ENCODE measurements at regions not wholly inside any gene's neighbourhood (a gene's known extent, or its start where the extent isn't known, plus 50 kb on each side); places are given as distances from the start of the nearest gene placed in this dataset.

- DNase-seq, result no peak
Observed at GRCh38 chr2:147709655-147710054, 135.2 kb upstream of the ACVR2A start.

- DNase-seq, result no peak
Observed at GRCh38 chr2:147703171-147703570, 141.7 kb upstream of the ACVR2A start.

GRCh38 chr2:147698166-147698565, 146.7 kb upstream of the ACVR2A start:
- no peak for DNase-seq

- DNase-seq, result no peak
Observed at GRCh38 chr2:147696426-147696825, 148.4 kb upstream of the ACVR2A start.

DNA sequence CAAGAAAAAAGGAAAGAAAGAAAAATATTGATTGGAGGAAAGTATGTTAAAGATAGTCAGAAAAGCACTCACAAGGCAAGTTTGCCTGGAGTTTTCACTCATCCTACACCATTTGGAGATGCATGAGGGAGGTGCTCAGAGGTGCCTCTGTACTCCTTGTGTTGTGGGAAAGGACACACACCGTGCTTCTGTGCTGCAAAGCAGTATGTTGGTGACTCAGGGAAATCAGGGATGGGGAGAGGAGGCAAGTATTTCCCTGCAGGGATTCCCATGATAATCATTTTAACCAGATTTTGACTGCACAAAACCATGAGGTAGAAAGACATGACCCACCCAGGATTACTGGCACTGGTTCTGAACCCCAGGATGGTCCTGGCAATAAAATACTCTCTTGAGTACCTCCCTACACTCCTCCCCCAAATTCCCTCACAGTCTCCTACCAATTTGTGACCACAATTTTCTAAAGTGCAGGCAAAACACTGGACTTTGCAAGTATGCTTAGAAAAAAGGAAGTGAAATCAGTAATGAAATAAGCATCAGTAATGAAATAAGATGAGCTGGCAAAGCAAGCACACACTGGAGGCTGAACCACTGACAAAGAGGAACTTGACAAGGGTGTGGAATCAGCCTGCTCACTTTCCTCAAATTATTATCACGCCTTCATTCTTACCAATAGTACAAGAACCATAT, 155.5 kb upstream of the ACVR2A start:
- no peak for DNase-seq

GRCh38 chr2:147688242-147688641, 156.6 kb upstream of the ACVR2A start:
- no peak for DNase-seq

GRCh38 chr2:147686365-147686764, 158.5 kb upstream of the ACVR2A start:
- no peak for DNase-seq

- no peak for DNase-seq
Observed at GRCh38 chr2:147684903-147685302, 159.9 kb upstream of the ACVR2A start.

GRCh38 chr2:147683380-147683779, 161.4 kb upstream of the ACVR2A start:
- no peak for DNase-seq

DNA sequence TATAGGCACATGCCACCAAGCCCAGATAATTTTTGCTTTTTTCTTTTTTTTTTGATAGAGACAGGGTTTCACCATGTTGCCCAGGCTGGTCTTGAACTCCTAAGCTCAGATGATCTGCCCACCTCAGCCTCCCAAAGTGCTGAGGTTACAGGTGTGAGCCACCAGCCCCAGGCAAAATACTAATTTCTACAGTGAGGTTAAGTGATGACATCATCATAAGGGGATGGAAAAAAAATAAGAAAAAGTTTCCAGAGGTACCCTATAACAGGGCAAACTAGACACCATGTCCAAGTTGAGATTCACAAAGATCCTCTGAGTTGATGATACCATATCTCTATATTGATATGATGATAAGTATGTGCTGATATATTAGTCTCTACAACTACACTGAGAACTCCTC, 163.7 kb upstream of the ACVR2A start:
- DNase-seq, result no peak

DNA sequence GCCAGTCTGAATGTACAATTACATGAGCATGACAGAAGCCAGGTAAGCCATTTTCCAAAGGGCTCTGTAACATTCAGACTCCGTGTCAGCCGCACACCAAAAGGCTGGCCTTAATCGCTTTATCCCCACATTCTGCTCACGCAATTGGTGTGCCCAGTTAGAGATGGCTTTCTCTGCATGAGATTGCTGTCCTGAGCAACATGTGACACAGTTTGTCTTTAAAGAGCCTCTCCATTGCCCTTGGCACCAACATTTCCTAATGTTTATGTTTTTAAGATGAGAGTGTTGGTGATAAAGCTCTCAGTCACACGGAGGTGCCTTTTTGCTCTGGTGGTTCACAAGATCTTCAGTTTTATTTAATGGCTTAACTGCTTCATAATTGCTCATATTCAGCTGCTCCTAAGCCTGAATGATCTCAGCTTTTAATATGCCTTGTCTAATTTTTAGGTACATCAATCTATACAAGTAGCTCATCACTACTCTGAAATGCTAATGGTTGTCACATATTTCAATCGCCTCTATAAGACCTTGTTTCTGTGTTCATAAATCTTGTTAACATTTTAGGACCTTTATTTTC, 164.8 kb upstream of the ACVR2A start:
- peak; percentile 72 for DNase-seq

DNA sequence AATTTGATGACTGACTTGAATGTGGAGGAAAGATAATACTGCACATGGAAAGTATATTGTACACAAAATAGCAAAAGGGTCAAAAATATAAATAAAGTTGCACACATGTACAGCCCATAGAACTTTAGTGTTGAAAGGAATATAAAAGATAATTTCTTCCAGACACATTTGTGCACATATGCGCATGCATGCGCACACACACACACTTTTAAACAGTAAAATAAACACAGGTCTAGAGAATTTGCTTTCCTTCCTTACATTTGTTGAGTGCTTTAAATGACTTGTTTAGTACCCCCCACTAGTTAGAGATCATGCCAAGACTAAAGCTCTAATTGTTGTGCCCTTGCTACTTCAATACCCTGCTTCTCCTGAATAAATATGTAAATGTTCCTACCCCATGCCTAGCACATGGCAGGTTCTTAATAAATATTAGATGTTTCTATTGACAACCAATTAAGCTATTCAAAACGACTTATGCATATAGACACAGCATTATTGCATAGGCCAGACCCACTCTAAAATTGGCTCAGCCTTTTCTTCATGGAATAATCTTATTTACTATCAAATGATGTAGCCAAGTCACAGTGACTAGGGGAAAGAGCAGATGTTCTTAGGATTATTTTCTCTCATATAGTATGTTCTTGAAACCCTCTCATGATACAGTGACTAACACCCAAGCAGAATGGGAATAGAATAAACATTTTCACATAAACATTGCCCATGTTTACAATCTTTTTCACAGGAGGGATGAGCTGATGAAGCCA, 165.5 kb upstream of the ACVR2A start:
- DNase-seq, result peak; percentile 80

GRCh38 chr2:147665105-147665504, 179.7 kb upstream of the ACVR2A start:
- no peak for DNase-seq

- no peak for DNase-seq
Observed at GRCh38 chr2:147663962-147664361, 180.9 kb upstream of the ACVR2A start.

DNA sequence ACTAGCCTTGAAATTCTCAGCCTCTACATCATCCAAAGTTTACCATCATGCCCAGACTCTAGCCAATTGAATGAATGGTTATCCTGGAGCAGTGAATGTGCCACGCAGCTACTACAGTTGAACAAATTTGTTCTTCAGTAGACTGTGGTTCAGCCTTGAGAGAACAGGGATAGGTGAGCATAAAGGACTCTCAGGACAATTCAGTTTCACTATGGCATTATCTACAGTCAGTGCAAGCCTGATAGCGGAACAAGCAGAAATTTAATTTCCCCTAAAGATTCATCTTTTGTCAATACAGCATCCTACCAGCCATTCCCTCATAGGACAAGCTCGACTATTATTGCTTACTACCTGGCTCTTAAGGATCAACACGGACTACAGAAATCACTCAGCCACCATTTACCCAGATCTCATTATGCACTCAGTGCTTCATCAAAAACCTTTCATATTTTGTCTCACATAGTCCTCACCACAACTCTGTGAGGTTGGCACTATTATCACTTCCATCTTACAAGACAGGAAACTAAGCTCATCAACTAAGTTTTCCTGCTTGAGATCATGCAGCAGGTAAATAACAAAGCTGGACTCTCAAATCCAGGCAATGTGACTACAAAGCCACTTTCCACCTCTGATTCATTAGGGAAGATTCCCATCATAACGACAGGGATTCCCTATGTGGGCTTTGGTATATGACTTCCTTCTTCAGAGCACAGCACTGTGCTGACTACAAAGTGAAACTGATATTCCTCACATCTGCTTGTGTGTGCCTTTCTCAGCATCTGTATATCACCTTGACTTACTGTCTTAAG, 181.5 kb upstream of the ACVR2A start:
- no peak for DNase-seq

GRCh38 chr2:147662221-147662620, 182.6 kb upstream of the ACVR2A start:
- DNase-seq, result no peak

DNA sequence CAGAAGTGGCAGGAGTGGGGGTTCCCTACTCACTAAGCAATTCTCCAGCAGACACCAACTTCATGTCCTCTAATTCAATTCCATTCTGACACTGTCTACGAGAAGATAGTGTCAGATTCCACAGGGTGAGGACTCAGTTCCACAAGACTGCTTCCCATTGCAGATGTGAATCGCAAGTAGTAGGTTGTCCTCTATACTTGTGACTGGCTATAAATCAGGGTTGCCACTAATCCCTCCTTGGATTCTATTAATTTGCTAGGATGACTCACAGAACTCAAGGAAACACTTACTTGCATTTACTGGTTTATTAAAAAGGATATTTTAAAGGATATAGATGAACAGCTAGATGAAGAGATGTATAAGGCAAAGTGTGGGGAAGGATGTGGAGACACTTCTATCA, 184.1 kb upstream of the ACVR2A start:
- DNase-seq, result peak; percentile 17

DNA sequence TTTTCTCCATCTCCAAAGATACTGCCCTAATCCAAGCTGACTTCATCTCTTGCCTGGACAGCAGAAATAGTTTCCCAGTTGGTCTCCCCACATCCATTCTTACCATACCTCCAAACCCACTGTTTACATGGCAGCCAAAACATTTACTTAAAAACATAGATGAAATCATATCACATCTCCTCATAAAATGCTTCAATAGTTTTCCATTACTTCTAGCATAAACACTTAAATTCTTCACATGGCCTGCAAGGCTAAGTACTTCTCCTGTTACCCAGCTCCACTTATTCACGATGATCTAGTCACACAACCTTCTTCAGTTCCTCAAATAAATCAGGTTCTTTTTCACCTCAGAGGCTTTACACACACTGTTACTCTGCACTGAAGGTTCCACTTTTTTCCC, 185.8 kb upstream of the ACVR2A start:
- DNase-seq, result peak; percentile 74

GRCh38 chr2:147657086-147658000, 187.5 kb upstream of the ACVR2A start:
- no peak for DNase-seq

DNA sequence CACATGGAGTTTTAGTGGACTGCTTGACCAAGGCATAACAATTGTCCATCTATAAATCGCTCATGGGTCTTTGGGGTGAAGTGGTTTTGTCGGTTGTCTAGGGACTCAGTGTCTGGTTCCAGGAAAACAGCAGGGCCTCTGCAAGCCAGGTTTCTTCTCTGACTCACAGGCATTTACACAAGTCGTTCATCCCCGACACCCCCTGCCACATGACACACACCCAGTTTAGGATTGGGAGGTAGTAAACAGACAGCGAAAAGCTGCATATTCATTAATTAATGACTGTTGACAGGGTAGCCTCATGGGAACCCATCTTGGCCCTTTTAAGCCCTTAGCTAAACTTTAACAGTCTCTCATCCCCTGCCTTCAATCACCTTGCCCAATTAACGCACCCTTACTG, 194.8 kb upstream of the ACVR2A start:
- peak; percentile 41 for DNase-seq

GRCh38 chr2:147649286-147649685, 195.5 kb upstream of the ACVR2A start:
- peak; percentile 39 for DNase-seq

GRCh38 chr2:147648471-147648870, 196.4 kb upstream of the ACVR2A start:
- no peak for DNase-seq

All from DMS79 treated with DMSO at 0.1 percent for 48 hours (cell line).